Globus pallidus (tissue), 1 donor: ENCODE measurements at regions not wholly inside any gene's neighbourhood (a gene's known extent, or its start where the extent isn't known, plus 50 kb on each side); places are given as distances from the start of the nearest gene placed in this dataset.
"Not testable (repeated sequence)": the region's sequence is repeated elsewhere in the genome, so short reads cannot be mapped to it uniquely, and the experiment has no call there.

Experiments
- DNase-seq: peaks from one replicate; pipeline ENCODE4 v3.0.0-alpha.2; 2015; ENCODE audit warnings: low spot score

DNA sequence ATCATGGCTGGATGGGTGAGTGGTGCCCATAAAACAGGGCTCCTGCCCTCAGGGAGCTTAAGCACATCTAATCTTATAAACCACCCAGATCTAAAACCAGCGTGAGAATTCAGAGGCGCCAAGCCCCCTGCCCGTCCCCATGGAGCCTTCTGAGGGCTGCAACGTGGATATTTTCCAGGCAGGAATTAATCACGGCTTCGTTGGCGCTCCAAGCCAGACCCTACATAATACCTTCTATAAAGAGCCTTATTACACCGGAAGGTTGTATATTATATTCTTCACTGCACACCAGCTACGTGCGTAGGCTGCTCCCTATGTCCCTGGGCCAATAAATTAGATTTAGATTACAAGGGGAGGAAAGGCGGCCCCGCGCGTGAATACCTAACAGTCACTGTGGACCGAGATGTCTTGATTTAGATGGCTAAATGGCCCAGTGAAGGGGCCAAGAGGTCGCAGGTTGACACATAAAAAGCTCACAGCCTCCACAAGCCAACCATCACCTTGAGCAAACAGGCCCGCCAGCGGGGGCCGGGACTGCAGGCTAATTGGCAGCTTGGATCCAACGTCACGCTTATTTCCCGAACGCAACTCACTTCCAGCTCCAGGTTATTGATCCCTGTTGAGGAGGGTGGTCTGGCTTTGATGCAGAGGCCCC lies 64.7 kb upstream of the APCDD1L start:
- no peak for DNase-seq

DNA sequence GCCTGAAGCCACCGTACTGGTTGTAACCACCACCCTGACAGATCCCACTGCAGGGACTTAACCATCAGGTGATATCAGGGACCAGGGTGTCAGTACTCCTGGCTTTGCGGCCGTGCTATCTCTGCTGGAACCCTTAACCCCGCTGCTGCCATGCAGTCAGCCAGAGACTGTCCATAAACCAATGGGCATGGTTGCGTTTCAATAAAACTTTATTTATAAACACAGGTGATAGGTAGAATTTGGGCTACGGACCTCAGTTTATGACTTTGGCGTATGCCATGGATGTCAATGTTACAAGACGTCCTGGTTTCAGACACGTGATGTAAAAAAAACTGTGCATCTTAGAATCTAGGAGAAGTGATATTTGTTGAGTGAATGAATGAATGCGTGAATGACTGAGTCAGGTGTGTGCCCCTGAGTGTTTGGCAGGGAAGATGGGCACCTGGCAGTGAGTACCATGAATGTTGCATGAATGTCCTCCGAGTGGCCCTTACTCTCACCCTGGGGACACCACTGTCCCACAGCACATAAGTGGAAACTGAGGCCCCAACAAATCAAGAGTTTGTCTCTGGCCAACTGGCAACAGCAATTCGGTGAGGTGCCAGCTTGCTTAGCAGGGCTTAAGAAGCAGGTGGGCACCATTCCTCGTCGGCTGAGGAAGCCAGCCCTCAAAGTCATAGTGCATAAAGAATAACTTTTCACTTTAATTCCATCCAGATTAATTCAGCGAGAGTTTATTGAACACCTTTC lies 64.0 kb upstream of the APCDD1L start:
- DNase-seq = no peak

DNA sequence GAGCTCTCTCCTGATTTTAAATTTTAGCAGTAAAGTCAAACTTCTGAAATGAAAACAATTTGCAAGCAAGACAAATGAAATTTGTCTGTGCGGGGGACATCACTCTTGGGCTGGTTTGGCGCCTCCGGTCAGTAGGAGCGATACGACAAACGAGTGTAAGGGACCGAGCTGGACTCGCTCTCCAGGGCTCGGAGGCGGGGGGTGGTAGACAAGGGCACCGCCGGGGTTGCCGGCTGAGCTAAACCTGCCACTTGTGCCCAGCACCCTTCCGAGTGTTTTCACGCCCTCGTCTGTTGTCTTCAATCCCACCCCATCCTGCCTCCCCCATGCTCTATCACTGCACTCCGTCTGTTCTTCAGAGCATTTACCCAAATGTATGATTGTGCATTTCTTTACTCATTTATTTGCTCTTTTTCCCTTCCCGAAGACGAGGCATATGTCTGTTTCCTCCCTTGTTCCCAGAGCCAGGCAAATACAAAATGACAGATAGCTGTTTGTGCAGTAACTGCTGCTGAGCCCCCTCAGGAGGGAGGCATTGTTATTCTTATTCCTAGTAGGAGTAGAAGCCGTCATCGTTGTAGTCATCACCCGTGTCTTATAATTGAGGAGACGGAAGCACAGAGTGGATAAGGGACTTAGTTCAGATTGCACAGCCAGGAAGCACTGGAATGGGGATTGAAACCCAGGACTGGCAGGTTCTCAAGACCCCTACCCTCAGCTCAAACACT lies 62.8 kb upstream of the APCDD1L start:
- DNase-seq = no peak

DNA sequence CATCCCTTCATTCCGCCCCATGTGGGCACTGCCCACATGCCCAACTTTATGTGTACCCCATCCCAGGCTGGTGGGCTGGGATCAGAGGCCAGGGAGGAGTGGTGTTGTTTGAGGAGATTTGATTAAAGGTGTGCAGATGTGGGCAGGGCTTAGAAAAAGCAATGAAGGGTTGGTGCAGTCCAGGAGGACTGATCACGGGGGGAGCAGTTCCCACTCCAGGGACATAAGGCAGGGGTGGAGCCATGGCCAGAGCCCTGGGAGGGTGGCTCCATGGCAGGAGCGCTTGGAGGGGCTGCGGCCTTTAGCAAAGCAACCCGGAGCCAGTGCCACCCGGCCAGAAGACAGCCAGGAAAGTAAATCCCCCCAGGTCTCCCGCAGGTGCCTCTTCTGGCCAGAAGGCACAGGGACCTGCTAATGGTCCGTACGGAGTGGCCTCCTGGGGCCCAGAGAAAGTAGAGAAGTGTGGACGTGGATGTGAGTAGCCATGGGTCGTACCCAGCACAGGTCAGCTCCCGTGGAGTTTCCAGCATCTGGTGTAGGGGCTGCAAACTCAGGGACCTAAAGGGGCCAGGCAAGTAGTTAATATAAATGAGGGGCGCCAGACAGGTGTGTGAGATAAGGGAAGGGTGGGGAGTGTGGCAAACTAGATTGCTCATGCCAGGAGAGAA lies 62.1 kb upstream of the APCDD1L start:
- no peak for DNase-seq

DNA sequence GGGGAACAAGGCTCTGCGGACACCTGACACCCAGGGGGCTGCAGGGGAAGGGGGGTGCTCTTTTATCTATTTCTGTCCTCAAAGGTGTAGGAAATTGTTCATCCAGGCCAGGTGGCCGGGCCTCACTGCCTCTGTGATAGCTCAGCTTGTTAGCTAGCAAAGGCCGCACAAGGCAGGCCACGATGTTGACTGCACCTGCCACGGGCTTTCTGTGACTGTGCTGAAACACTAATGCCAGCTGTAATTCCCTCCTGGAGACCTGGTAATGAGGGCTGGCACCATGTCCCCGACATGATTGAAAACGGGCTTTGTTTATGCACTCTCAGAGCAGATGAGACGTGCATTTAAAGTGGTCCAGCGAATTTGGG lies 61.4 kb upstream of the APCDD1L start:
- DNase-seq = no peak

DNA sequence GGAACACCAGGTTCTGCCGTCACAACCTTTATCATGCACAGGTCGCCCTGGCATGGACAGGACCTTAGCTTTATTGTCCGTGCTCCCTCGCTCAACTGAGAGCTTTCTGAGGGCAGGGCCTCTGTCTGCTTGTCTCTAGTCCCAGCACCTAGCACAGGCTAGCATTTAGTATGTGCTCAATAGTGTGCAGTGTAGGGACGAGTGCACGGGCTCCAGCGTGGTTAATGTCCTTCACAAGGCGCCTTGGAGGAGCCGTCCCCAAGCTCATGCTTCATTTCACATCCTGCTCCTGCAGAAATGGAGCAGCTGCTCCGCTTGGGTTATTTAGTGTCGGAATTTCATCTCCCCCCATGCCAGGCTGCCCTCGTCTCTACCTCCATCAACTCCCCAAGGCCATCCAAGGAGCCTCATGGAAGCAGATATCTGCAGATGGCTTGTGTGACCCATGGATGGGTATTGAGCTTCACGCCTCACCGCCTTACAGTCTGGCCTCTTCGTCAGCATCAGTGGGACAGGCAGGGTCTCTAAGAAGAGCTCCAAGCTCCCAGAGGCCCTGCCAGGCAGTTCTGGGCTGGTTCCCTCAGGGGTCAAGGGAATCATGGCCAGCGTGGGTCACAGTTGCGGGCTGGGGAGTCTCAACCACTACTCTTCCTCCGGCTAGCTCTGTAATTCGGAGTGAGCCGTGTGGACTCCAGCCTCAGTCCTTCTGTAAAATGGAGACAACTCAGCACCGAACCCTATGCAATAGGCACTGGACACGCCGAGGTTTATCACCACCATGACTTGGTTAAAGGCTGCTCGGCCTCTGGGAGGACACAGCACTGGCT lies 60.8 kb upstream of the APCDD1L start:
- DNase-seq = no peak

DNA sequence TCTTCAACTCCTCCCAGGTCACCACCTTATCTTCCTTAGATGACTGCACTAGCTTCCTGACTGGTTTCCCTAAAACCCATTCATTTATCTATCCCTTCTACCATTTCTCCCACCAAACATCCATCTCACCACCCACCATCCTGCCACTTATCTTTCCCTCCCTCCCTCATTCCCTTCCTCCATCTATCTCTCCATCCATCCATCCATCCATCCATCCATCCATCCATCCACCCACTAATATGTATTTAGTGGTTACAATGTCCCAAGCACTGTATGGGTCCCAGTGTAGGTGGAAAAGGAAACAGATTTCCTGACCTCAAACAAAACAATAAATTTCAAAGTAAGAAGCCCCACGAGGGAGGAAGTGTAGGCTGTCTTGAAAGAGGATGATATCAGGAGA lies 59.3 kb upstream of the APCDD1L start:
- DNase-seq = no peak

DNA sequence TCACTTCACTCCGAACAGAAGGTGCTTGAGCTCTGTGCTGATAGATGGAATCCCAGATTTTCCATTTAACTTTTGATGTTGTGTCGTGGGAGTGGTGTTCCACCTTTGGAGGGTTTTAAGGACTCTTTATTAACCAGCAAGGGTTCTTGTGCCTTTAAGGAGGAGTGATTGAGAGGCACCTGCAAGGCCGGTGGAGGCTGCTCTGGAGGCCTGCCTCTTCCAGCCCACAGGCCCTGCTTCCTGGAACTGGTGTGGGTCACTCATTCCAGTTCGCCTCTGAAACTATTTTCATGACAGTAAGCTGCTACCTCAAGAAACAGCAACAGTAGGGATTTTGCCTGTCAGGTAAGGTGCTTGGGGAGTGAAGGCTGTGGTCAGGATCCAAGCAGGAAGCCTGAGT lies 58.8 kb upstream of the APCDD1L start:
- DNase-seq = no peak

DNA sequence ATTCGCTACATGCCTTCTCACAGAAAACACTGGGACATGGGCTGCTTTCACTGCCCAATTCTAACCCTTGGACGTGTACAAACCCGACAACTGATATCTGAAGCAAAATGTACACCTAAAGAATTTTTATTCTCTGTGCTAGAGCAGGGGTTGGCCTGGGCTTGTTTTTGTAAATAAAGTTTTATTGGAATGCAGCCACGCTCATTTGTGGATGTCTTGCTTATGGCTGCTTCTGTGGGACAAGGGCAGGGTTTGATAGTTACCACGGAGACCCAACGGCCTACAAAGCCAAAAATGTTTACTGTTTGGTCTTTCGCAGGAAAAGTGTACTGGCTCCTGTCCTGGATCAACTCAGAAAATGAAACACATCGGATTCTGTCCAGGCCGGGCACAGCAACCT lies 58.1 kb upstream of the APCDD1L start:
- DNase-seq = no peak

DNA sequence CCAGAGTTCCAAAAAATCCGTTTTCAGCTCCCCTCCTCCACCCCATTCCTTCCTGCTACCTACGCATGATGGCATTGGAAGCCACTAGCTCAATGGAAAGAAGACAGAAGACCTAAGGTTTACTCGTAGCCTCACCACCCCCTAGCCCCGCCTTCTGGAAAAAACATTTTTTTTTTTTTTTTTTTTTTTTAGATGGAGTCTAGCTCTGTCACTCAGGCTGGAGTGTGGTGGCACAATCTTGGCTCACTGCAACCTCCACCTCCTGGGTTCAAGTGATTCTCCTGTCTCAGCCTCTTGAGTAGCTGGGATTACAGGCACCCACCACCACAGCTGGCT lies 57.2 kb upstream of the APCDD1L start:
- not testable (repeated sequence) for DNase-seq

DNA sequence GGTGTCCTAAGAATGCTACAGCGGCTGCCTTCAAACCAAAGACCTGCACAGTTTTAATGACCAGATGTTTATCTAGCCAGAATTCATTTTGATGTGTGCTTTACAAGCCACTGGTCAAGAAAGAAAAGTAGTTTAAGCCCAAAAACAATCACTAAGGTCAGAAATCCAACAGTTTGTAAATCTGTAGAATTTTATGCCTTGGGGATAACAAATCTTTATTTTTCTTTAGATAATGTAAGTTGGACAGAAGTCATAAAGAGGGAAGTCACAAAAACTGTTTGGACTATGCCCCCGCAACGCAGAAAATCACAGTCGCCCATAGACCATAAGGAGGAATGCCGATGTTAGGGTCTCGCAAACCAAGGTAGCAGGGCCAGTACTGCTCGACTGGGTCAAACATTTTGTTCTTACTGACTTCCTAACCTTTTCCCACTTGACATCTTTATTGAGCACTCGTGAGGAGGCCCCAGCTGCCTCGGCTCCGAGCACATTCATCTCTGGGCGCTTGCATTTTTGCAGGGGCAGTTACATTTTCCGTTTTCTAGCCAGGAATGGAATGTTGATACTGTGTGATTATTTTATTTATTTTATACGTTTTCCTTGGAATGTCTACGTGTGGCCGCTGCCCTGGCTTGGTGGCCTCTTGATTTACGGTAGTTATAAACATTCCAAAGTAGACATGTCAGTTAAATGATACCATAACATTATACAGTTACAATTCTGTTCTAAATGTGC lies 56.7 kb upstream of the APCDD1L start:
- DNase-seq = no peak

DNA sequence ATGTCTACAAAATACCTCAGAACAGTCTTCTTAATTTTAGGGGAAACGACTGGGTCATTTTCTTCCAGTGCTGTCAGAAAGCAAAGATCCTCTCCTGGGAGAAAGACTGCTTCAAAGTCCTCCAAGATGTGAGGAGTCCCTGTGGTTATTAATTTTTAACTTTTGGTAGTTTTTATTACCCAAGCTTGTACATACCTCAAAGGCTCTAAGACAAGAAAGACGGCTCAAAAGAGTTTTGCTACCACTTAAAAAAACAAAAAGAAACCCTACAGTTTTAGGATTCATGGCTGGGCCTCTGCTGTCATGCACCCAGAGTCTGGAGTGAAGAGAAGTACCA lies 56.1 kb upstream of the APCDD1L start:
- DNase-seq = no peak

DNA sequence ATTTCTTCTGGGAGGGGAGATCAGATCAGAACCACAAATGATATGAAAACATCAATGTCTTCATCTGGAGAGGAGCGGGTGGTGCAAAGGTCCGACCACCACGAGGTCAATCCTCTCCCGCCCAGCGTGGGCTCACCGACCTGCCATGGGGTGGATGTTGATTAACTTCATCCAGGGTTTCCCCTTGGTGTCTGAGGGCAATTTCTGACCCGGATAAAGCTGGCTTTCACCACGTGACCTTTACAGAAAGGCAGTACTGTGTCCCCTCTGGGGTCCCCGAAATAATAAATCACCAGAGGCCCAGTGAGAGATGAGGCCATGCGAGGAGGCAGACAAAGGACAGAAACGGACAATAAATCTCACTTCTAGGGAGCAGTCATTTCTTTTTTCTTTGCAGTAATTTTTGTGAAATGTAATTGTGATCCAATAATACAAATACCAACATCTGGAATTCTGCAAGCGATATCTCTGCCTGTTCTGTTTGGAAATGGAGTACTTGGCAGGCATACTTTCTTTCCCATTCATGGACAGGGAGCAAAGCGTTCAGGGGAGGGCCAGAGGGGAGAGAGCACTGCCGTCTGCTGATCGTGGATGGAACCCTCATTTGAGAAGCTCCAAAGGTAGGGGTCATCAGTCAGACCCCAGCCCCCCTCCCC lies 55.1 kb upstream of the APCDD1L start:
- DNase-seq = no peak

DNA sequence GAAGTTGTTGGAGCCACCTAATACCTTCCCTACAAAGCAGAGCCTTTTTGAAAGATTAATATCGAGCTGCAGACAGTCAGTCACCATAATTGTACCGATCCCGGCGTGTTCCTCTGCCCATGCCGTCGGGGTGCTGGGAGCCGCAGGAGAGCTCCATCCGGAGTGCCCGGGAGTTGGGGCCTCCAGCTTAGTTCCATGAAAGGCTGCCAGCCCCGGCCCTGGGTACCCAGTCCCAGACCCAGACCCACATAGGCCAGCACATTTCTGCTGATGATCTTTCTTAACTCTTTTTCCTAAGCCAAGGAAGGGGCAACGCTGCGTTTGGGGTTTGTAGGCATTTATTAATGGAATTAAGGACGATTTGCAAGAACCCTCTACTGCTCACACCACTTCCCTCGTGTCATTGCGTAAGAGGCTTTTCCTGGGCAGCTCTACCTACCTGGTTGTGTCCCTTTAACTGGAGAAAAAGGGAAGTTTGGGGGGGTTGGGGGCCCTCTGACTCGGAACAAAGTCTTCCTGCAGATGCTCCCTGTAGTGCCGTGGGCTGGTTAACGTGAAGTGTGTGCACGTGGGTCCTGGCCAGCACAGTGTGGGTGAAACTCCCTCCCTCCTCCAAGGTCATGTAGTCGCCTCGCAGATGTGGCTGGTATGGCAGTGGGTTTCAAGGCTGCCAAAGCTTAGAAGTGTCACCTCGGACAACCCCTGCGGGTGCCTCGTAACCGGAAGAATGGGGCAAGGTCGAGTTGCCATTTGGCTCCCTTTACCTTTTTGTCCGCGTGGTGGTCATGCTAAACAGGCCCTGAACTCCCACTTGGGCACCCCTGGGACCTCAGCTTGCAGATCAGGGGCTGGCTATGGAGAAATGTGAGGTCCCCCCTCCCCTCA lies 54.3 kb upstream of the APCDD1L start:
- DNase-seq = no peak

DNA sequence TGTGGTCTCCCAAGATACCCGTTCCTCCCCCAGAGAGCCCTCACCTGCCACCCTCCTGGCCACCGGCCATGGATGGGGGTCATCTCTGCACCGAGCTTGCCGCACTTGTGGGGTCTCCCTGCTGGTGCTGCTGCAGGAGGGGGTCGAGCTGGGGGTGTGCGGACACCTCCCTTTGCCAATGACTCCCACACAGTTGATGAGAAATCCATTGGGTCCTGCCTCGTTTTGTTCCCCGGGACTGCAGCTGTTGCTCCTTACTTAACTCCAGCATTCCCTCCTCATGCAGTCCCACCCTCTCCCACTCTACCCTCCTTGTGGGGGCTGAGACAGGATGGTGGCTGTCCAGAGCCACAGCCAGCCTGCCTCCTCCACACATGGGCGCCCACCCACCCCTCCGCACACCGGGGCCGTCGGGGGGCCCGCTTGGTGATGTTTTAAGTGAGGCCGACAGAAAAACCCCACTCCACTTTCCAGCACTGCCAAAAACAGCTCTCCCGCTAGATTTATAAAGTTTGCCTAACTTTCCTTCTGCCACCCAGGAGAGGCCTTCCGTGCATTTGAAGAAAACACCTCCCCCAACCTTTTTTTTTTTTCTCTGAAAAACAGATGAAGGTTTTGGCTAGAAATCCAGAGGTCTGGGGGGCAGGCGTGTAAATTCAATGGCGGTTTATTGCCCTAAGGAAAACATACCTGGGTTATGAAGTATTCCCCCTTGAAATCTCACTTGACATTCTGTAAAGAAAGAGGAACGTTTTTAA lies 53.5 kb upstream of the APCDD1L start:
- no peak for DNase-seq

DNA sequence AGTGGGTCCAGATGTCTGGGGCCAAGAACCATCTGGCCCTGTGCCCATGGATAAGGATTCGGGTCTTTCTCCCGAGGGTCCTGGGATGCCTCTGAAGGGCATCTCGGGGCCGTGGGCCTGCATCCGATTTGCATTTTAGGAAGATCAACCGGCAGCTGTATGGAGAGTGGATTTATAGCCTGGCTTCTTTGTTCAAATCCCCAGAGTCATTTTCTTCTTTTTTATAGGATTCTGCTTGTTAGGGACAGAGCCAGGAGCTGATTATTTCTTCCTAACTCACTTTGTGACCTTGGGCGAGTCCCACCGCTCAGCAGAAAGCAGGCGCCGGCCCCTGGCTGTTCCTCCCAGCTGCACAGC lies 52.9 kb upstream of the APCDD1L start:
- no peak for DNase-seq

DNA sequence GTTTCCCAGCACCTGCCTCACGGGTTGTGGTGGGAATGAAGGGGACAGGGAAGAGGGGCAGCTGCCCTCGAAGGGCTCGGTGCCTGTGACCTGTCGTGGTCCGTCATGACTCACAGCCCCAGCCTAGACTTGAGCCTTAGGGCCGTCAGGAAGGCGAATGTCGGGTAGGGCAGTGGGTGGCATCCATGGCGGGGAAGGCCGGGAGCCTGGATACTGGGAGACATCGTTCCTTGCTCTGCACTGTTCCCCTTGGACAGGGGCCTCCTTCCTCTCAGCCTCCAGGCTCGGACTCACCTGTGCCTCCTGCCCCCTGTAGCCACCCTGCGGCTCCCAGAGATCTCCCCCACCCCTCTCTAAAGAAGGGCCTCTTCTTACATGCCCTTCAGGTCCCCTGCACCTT lies 52.2 kb upstream of the APCDD1L start:
- no peak for DNase-seq

DNA sequence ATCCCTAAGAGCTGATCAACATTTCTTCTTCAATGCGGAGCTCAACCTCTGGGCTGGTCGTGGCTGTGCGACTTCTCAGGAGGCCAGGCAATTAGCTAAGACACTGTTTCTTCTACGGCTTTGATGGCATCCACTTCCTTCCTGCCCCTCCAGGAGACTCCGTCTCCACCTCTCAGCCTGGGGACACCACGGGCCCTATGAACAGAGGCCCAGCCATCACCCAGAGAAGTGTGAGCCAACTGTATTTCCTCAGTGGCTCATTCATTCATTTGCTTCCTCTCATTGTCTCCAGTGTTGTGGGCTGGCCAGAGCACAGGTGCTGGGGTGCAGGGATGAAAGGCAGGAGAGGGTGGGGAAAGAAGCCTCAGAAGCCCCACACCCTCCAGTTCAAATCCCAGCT lies 51.8 kb upstream of the APCDD1L start:
- DNase-seq = no peak

DNA sequence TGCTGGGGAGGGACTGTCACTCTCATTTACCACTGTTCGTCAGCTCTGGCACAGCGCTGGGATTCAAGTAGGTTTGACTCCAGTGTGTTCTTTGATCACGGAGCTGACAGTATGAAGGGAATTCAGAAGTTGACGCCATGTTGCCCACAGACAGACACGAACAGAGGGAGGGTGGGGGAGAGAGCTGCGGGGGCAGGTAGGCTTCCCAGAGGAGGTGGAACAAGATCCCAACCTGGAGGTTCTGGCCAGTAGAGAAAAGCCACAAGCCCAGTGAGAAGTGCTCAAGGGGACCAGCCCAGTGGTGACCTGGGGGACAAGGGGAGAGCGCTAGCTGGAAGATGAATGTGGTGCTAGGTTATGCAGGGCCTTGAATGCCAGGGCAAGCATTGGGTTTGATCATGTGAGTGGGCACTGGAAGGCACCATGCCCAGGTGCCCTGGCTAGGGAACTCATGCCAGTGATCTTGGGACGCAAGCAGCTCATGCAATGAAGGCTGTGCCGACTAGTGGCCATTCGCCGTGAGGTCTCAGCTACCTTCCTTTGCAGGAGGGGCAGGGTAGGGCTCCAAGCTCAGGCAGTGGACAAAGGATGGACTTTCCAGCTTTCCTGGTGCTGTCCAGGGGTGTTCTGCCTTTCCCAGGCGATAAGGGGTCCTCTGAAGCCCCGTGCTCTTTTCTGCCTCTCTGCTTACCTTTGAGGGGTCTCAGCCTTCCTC lies 50.4 kb upstream of the APCDD1L start:
- no peak for DNase-seq
